ENCODE measurements at regions not wholly inside any gene's neighbourhood (a gene's known extent, or its start where the extent isn't known, plus 50 kb on each side); places are given as distances from the start of the nearest gene placed in this dataset.

- DNase-seq (ENCODE audit: extremely low read depth, low read depth, low spot score): no peak
Observed at GRCh38 chrX:39642071-39642470, 455.7 kb downstream of the BCOR start.

- DNase-seq (ENCODE audit: extremely low read depth, low read depth, low spot score): no peak
Observed at GRCh38 chrX:39643550-39643949, 454.2 kb downstream of the BCOR start.

- peak; percentile 2 for DNase-seq (ENCODE audit: extremely low read depth, low read depth, low spot score)
Observed at GRCh38 chrX:39645178-39645895, 452.4 kb downstream of the BCOR start.

- no peak for DNase-seq (ENCODE audit: extremely low read depth, low read depth, low spot score)
Observed at GRCh38 chrX:39648548-39649254, 449.1 kb downstream of the BCOR start.

GRCh38 chrX:39650768-39651347 is 446.9 kb downstream of the BCOR start:
- no peak for DNase-seq (ENCODE audit: extremely low read depth, low read depth, low spot score)

- DNase-seq (ENCODE audit: extremely low read depth, low read depth, low spot score): no peak
Observed at GRCh38 chrX:39652336-39652735, 445.4 kb downstream of the BCOR start.

GRCh38 chrX:39653691-39654090 is 444.1 kb downstream of the BCOR start:
- DNase-seq (ENCODE audit: extremely low read depth, low read depth, low spot score): no peak

- no peak for DNase-seq (ENCODE audit: extremely low read depth, low read depth, low spot score)
Observed at GRCh38 chrX:39654183-39654925, 443.4 kb downstream of the BCOR start.

- DNase-seq (ENCODE audit: extremely low read depth, low read depth, low spot score): no peak
Observed at GRCh38 chrX:39654952-39655351, 442.8 kb downstream of the BCOR start.

GRCh38 chrX:39661116-39661907 is 436.4 kb downstream of the BCOR start:
- no peak for DNase-seq (ENCODE audit: extremely low read depth, low read depth, low spot score)

- no peak for DNase-seq (ENCODE audit: extremely low read depth, low read depth, low spot score)
Observed at GRCh38 chrX:39665830-39666518, 431.8 kb downstream of the BCOR start.

GRCh38 chrX:39667191-39667590 is 430.6 kb downstream of the BCOR start:
- no peak for DNase-seq (ENCODE audit: extremely low read depth, low read depth, low spot score)

- DNase-seq (ENCODE audit: extremely low read depth, low read depth, low spot score): no peak
Observed at GRCh38 chrX:39667736-39668482, 429.8 kb downstream of the BCOR start.

- no peak for DNase-seq (ENCODE audit: extremely low read depth, low read depth, low spot score)
Observed at GRCh38 chrX:39669668-39670067, 428.1 kb downstream of the BCOR start.

- DNase-seq (ENCODE audit: extremely low read depth, low read depth, low spot score): no peak
Observed at GRCh38 chrX:39670281-39670680, 427.5 kb downstream of the BCOR start.

- DNase-seq (ENCODE audit: extremely low read depth, low read depth, low spot score): no peak
Observed at GRCh38 chrX:39672405-39672804, 425.4 kb downstream of the BCOR start.

- no peak for DNase-seq (ENCODE audit: extremely low read depth, low read depth, low spot score)
Observed at GRCh38 chrX:39674490-39675161, 423.1 kb downstream of the BCOR start.

- DNase-seq (ENCODE audit: extremely low read depth, low read depth, low spot score): no peak
Observed at GRCh38 chrX:39675162-39675553, 422.6 kb downstream of the BCOR start.

GRCh38 chrX:39675619-39676018 is 422.1 kb downstream of the BCOR start:
- no peak for DNase-seq (ENCODE audit: extremely low read depth, low read depth, low spot score)

All from glomerular endothelial cell (primary cell).